ENCODE measurements at regions not wholly inside any gene's neighbourhood (a gene's known extent, or its start where the extent isn't known, plus 50 kb on each side); places are given as distances from the start of the nearest gene placed in this dataset.
"Not testable (repeated sequence)": the region's sequence is repeated elsewhere in the genome, so short reads cannot be mapped to it uniquely, and the experiment has no call there.

GRCh38 chr21:5084246-5084645, 5437.1 kb upstream of the TPTE start:
- not testable (repeated sequence) for TF ChIP-seq CTCF, POLR2AphosphoS5 (IDR thresholded peaks at IDR 0.05)

Measured in gastroesophageal sphincter (tissue), 3 donors.